Activated CD4-positive, alpha-beta T cell treated with anti-CD3 and anti-CD28 coated beads for 36 hours (primary cell): ENCODE measurements at regions not wholly inside any gene's neighbourhood (a gene's known extent, or its start where the extent isn't known, plus 50 kb on each side); places are given as distances from the start of the nearest gene placed in this dataset.

Experiments
- ATAC-seq: fragments of 200-7000 bp; cut with Tn5 transposase; one replicate; pipeline ENCODE4 v1.10.0; 2021; ENCODE audit warnings: mild to moderate bottlenecking, moderate library complexity
- CTCF ChIA-PET: fragments of 350-600 bp; sonication (Branson Sonifier 250); formaldehyde crosslinking; loops from one replicate; lab custom pipeline; 2021; ENCODE audit warnings: antibody characterized with exemption; lab: Charles Lee
- POLR2A ChIA-PET: fragments of 350-600 bp; sonication (Branson Sonifier 250); formaldehyde crosslinking; loops from one replicate; lab custom pipeline; 2021; ENCODE audit warnings: antibody characterized with exemption, inconsistent platforms; lab: Charles Lee
- DNase-seq: peaks from one replicate; pipeline ENCODE4 v3.0.0-alpha.2; 2020
- H3K27ac Mint-ChIP-seq: one replicate; pipeline ENCODE4 v1.8.0; 2021; ENCODE audit warnings: mixed read lengths
- H3K27me3 Mint-ChIP-seq: one replicate; pipeline ENCODE4 v1.8.0; 2021; ENCODE audit warnings: mixed read lengths
- H3K36me3 Mint-ChIP-seq: one replicate; pipeline ENCODE4 v1.8.0; 2021; ENCODE audit warnings: low read depth, mixed read lengths
- H3K4me1 Mint-ChIP-seq: one replicate; pipeline ENCODE4 v1.8.0; 2021; ENCODE audit warnings: mixed read lengths
- H3K4me3 Mint-ChIP-seq: one replicate; pipeline ENCODE4 v1.8.0; 2021; ENCODE audit warnings: mild to moderate bottlenecking, moderate library complexity, mixed read lengths
- H3K9me3 Mint-ChIP-seq: one replicate; pipeline ENCODE4 v1.8.0; 2021; ENCODE audit warnings: low read depth, mixed read lengths
- intact Hi-C, 2 experiments: fragments of 100-400 bp; cut with DNase I in 1 of 2; cut with micrococcal nuclease in 1 of 2; formaldehyde crosslinking; loops; one replicate each; pipeline versions ENCODE4 v1.14.2 to v1.15.1; 2022 to 2024; cut with DNase I, micrococcal nuclease

DNA sequence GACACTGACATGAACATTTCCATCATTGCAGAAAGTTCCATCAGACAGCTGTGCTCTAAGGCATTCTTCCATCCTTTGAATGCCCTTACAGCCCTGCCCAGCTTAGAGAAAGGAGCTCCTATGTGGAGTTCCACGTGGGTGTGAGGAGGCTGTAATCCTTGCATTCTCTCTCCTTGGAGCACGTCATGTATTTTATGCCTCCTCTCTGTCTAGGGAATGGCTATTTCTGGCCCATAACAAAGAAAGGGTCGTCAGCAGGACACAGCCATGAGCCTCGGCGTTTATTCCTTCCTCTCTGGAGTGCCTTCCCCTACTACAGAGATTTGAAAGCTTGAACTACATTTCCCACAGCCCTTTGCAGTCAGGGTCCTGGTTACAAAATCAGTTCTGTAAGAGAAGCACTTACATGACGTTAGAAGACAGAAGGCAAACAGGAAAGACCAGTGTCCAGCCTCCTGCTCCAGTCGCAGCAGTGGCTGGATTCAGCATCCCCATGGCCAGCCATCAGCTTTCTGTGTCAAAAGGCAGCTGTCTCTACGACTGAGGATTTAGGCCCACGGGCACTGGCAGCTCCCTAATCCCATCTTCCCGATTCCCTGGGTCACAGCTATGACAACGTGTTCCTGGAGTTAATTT lies 234.9 kb downstream of the TFCP2L1 start:
- no peak for ATAC-seq
- DNase-seq: no peak
- no peaks in the 10 kb centered on the region for H3K4me1 Mint-ChIP-seq
- no peaks in the 10 kb centered on the region for H3K9me3 Mint-ChIP-seq
- POLR2A ChIA-PET: no interaction called here
- no peak overlapping the region for H3K4me3 Mint-ChIP-seq
- CTCF ChIA-PET: interaction anchor here (0.5 to 1.0 kb wide), 3 partner anchors 30 to 1297 kb away, joined by 3 to 4 read pairs (median 3); no protein-coding TSS in a partner anchor
- no peaks in the 10 kb centered on the region for H3K27me3 Mint-ChIP-seq
- intact Hi-C loops: no loop called here
- H3K36me3 Mint-ChIP-seq: no peaks in the 10 kb centered on the region
- H3K27ac Mint-ChIP-seq: no peak overlapping the region

DNA sequence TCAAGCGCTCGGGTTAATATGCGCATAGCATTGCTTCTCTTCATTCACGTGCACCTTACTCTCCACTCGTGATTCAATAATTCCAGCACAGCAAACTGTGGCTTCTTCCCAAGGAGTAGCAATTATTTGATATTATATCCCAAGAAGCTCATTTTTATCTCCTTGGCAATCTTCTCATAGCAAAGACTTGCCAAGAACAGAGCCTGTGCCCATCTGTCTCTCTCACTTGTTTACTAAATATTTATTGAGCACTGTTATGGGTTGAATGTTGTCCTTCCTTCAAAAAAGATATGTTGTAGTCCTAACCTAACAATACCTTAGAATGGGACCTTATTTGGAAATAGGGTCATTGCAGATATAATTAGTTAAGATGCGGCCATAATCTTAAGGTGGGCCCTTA lies 233.7 kb downstream of the TFCP2L1 start:
- intact Hi-C loops: no loop called here
- no peaks in the 10 kb centered on the region for H3K9me3 Mint-ChIP-seq
- POLR2A ChIA-PET: no interaction called here

GRCh38 chr2:121052023-121052422 lies 233.0 kb downstream of the TFCP2L1 start:
- H3K27ac Mint-ChIP-seq: no peak overlapping the region
- intact Hi-C loops: no loop called here
- H3K27me3 Mint-ChIP-seq: no peaks in the 10 kb centered on the region
- no peaks in the 10 kb centered on the region for H3K36me3 Mint-ChIP-seq
- CTCF ChIA-PET: no interaction called here
- POLR2A ChIA-PET: no interaction called here
- H3K9me3 Mint-ChIP-seq: no peaks in the 10 kb centered on the region
- DNase-seq (no peak), ATAC-seq (no peak)
- no peak overlapping the region for H3K4me3 Mint-ChIP-seq
- no peaks in the 10 kb centered on the region for H3K4me1 Mint-ChIP-seq

More for the DNA sequence above, 233.7 kb downstream of the TFCP2L1 start:
- no peaks in the 10 kb centered on the region for H3K4me1 Mint-ChIP-seq
- no peaks in the 10 kb centered on the region for H3K36me3 Mint-ChIP-seq
- H3K4me3 Mint-ChIP-seq: no peak overlapping the region
- H3K27ac Mint-ChIP-seq: no peak overlapping the region
- CTCF ChIA-PET: interaction anchor here (0.6 kb wide), 1 partner anchor 878 kb away, joined by 3 read pairs; no protein-coding TSS in a partner anchor
- H3K27me3 Mint-ChIP-seq: no peaks in the 10 kb centered on the region
- DNase-seq (no peak), ATAC-seq (no peak)

GRCh38 chr2:121052521-121052920 lies 232.5 kb downstream of the TFCP2L1 start:
- Mint-ChIP-seq H3K36me3 (no peaks in the 10 kb centered on the region), H3K9me3 (no peaks in the 10 kb centered on the region), H3K27me3 (no peaks in the 10 kb centered on the region), H3K4me1 (no peaks in the 10 kb centered on the region), H3K27ac (no peak overlapping the region), H3K4me3 (no peak overlapping the region)
- POLR2A ChIA-PET: no interaction called here
- ATAC-seq: no peak
- CTCF ChIA-PET: no interaction called here
- no peak for DNase-seq
- intact Hi-C loops: no loop called here

DNA sequence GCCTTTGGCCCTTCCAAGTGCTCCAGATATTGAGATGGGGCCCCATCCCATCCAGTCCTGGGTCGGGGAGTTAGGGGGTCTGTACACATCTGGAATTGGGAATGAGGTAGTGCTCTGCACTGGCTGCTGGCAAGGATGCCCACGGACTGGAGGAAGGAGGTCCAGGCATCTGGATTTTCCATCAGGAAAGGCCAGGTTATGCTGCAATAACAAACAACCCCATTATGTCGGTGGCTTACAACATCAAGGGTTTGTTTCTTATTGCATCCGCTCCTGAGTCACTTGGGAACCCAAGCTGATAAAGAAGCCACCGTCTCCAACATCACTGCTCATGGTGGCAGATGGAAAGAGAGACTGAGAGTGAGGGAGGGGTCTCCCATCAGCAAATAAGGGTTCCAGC lies 229.9 kb downstream of the TFCP2L1 start:
- H3K27me3 Mint-ChIP-seq: no peaks in the 10 kb centered on the region
- DNase-seq (no peak), ATAC-seq (no peak)
- ChIA-PET POLR2A (no interaction called here), CTCF (no interaction called here)
- no peak overlapping the region for H3K27ac Mint-ChIP-seq
- H3K4me3 Mint-ChIP-seq: no peak overlapping the region
- no peaks in the 10 kb centered on the region for H3K9me3 Mint-ChIP-seq
- no peaks in the 10 kb centered on the region for H3K36me3 Mint-ChIP-seq
- no peaks in the 10 kb centered on the region for H3K4me1 Mint-ChIP-seq
- intact Hi-C loops: no loop called here

- H3K9me3 Mint-ChIP-seq: no peaks in the 10 kb centered on the region
- no peaks in the 10 kb centered on the region for H3K36me3 Mint-ChIP-seq
- DNase-seq (no peak), ATAC-seq (no peak)
- no peaks in the 10 kb centered on the region for H3K4me1 Mint-ChIP-seq
- no peak overlapping the region for H3K4me3 Mint-ChIP-seq
- ChIA-PET CTCF (no interaction called here), POLR2A (no interaction called here)
- intact Hi-C loops: no loop called here
- no peak overlapping the region for H3K27ac Mint-ChIP-seq
- no peaks in the 10 kb centered on the region for H3K27me3 Mint-ChIP-seq
Measured at GRCh38 chr2:121055501-121055900, 229.5 kb downstream of the TFCP2L1 start.

- ATAC-seq (no peak), DNase-seq (no peak)
- Mint-ChIP-seq H3K27me3 (no peaks in the 10 kb centered on the region), H3K27ac (no peak overlapping the region), H3K36me3 (no peaks in the 10 kb centered on the region), H3K4me1 (no peaks in the 10 kb centered on the region), H3K4me3 (no peak overlapping the region), H3K9me3 (no peaks in the 10 kb centered on the region)
- ChIA-PET POLR2A (no interaction called here), CTCF (interaction anchor here (0.6 to 0.8 kb wide), 2 partner anchors 10 to 16 kb away, joined by 3 read pairs; no protein-coding TSS in a partner anchor)
- intact Hi-C loops: no loop called here
Measured at GRCh38 chr2:121058852-121059558, 226.0 kb downstream of the TFCP2L1 start.

DNA sequence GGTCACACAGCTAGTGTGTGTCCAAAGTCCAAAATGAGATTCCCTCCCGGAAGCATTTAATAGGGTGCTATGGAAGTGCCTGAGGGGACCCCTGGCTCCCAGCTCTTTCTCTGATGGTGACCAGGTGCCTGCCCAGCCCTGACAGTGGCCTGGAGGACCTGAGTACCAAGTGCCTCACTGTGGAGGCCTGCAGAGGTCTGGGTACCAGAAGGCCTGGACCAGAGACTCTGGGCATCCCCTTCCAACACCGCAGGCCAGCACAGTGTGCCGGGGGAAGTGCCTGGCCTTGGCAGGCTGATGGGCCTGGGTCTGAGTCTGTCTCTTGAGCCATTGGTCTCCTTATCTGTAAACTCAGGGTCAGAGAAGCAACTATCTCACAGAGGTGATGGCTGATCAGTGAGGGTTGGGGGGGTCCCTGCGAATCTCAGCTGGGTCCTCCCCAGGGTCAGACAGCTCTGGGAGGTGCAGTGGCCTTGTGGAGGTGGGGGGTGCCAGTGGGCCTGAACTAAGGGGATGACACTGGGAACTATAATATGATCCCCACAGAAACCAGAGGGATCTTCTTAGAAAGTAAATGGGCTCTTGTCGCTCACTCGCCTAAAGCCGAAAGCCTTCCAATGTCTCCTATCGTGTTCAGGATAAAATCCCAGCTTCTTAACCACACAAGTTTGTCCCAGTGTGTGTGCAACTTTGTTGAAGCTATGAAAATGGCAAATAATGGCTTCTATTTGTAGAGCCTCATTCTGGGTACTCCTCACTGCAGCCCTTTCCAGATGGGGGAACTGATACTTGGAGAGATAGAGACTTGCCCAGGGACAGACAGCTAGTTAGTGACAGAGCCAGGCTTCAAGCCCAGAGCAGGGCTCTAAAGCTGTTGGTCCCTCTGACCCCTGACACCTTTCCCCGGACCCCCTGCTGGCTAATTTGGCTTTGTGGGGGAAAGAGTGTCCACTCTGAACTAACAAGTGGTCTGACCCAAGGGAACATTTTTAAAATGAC lies 225.1 kb downstream of the TFCP2L1 start:
- Mint-ChIP-seq H3K27me3 (peaks cover 2% of the 10 kb centered on the region), H3K4me3 (no peak overlapping the region), H3K9me3 (no peaks in the 10 kb centered on the region), H3K27ac (no peak overlapping the region), H3K4me1 (no peaks in the 10 kb centered on the region), H3K36me3 (no peaks in the 10 kb centered on the region)
- intact Hi-C loops: no loop called here
- POLR2A ChIA-PET: no interaction called here
- ATAC-seq (no peak), DNase-seq (no peak)
- CTCF ChIA-PET: interaction anchor here (0.6 to 1.2 kb wide), 3 partner anchors 10 to 19 kb away, joined by 3 read pairs; no protein-coding TSS in a partner anchor

DNA sequence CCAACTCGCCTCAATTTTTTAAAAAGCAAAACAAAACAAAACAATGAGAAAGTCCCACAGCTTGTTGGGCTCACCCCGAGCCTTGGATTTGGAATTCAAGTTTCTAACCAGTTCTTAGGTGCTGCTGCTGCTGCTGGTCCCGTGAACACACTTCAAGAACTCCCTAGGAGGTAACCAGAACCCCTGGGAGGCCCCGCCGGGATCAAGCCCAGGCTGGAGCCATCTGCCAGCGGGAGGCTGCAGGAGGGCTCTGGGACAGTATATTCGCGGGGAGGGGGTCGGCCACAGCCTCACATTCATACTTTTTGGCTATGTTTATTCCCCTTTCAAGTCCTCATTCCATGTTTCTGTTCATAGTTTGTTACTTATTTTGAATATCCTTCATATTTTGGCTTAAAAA lies 223.4 kb downstream of the TFCP2L1 start:
- ChIA-PET POLR2A (no interaction called here), CTCF (interaction anchor here (0.9 kb wide), 1 partner anchor 381 kb away, joined by 5 read pairs; no protein-coding TSS in a partner anchor)
- Mint-ChIP-seq H3K27ac (no peak overlapping the region), H3K4me1 (no peaks in the 10 kb centered on the region), H3K36me3 (no peaks in the 10 kb centered on the region), H3K4me3 (no peak overlapping the region), H3K9me3 (no peaks in the 10 kb centered on the region), H3K27me3 (peaks cover 2% of the 10 kb centered on the region)
- intact Hi-C loops: no loop called here
- ATAC-seq: no peak
- DNase-seq: no peak

- POLR2A ChIA-PET: no interaction called here
- Mint-ChIP-seq H3K9me3 (no peaks in the 10 kb centered on the region), H3K27me3 (peaks cover 2% of the 10 kb centered on the region), H3K36me3 (no peaks in the 10 kb centered on the region), H3K27ac (no peak overlapping the region), H3K4me1 (no peaks in the 10 kb centered on the region), H3K4me3 (no peak overlapping the region)
- no peak for ATAC-seq
- CTCF ChIA-PET: interaction anchor here (0.8 kb wide), 1 partner anchor 13 kb away, joined by 3 read pairs; no protein-coding TSS in a partner anchor
- DNase-seq: no peak
- intact Hi-C loops: no loop called here
Measured at GRCh38 chr2:121063471-121063870, 221.5 kb downstream of the TFCP2L1 start.

DNA sequence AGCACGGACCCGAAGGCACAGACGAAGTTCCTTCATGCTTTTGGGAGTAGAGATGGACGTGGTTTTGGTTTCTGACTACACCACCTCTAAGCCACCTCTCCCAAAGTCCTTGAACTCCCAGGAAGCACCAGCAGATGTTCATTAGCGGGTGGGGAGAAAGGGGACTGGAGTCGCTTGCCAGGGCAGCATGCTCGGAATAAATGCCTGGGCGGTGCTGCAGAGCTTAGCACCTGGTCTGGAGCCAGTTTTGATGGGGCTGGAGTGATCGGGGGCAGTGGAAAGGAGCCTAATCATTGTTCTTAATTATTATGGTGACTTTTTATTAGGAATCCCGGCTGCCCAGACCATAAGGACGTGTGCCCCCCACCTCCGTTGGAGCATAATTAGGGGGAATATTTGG lies 220.8 kb downstream of the TFCP2L1 start:
- DNase-seq: no peak
- no peaks in the 10 kb centered on the region for H3K4me1 Mint-ChIP-seq
- no peak overlapping the region for H3K4me3 Mint-ChIP-seq
- intact Hi-C loops: no loop called here
- ATAC-seq: no peak
- CTCF ChIA-PET: interaction anchor here (0.8 kb wide), 1 partner anchor 12 kb away, joined by 3 read pairs; no protein-coding TSS in a partner anchor
- no peaks in the 10 kb centered on the region for H3K9me3 Mint-ChIP-seq
- peaks cover 2% of the 10 kb centered on the region for H3K27me3 Mint-ChIP-seq
- H3K36me3 Mint-ChIP-seq: no peaks in the 10 kb centered on the region
- POLR2A ChIA-PET: no interaction called here
- H3K27ac Mint-ChIP-seq: no peak overlapping the region
